ENCODE measurements at regions not wholly inside any gene's neighbourhood (a gene's known extent, or its start where the extent isn't known, plus 50 kb on each side); places are given as distances from the start of the nearest gene placed in this dataset.
A peak's percentile ranks its signal among the peaks of the same experiment; 100 is the strongest.

DNA sequence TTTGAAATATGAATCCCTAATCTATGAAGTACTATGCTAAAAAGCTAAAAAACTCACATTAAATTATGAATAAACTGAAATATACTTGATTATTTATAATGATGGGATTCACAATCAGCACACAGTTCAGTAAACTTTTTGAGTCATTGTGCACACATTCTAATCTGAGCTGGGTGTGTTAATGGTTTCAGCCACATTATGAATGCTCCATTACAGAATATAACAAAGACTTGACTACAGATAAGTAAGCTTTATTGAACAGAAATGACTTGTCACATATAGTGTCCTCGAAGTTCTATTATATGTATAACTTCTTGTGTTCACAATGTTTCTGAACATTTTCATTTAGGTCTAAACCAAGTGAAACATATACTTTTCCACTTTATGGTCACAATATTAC is 1649.9 kb upstream of the IGFBP7 start (continued):
- TF ChIP-seq, protein P1, sequence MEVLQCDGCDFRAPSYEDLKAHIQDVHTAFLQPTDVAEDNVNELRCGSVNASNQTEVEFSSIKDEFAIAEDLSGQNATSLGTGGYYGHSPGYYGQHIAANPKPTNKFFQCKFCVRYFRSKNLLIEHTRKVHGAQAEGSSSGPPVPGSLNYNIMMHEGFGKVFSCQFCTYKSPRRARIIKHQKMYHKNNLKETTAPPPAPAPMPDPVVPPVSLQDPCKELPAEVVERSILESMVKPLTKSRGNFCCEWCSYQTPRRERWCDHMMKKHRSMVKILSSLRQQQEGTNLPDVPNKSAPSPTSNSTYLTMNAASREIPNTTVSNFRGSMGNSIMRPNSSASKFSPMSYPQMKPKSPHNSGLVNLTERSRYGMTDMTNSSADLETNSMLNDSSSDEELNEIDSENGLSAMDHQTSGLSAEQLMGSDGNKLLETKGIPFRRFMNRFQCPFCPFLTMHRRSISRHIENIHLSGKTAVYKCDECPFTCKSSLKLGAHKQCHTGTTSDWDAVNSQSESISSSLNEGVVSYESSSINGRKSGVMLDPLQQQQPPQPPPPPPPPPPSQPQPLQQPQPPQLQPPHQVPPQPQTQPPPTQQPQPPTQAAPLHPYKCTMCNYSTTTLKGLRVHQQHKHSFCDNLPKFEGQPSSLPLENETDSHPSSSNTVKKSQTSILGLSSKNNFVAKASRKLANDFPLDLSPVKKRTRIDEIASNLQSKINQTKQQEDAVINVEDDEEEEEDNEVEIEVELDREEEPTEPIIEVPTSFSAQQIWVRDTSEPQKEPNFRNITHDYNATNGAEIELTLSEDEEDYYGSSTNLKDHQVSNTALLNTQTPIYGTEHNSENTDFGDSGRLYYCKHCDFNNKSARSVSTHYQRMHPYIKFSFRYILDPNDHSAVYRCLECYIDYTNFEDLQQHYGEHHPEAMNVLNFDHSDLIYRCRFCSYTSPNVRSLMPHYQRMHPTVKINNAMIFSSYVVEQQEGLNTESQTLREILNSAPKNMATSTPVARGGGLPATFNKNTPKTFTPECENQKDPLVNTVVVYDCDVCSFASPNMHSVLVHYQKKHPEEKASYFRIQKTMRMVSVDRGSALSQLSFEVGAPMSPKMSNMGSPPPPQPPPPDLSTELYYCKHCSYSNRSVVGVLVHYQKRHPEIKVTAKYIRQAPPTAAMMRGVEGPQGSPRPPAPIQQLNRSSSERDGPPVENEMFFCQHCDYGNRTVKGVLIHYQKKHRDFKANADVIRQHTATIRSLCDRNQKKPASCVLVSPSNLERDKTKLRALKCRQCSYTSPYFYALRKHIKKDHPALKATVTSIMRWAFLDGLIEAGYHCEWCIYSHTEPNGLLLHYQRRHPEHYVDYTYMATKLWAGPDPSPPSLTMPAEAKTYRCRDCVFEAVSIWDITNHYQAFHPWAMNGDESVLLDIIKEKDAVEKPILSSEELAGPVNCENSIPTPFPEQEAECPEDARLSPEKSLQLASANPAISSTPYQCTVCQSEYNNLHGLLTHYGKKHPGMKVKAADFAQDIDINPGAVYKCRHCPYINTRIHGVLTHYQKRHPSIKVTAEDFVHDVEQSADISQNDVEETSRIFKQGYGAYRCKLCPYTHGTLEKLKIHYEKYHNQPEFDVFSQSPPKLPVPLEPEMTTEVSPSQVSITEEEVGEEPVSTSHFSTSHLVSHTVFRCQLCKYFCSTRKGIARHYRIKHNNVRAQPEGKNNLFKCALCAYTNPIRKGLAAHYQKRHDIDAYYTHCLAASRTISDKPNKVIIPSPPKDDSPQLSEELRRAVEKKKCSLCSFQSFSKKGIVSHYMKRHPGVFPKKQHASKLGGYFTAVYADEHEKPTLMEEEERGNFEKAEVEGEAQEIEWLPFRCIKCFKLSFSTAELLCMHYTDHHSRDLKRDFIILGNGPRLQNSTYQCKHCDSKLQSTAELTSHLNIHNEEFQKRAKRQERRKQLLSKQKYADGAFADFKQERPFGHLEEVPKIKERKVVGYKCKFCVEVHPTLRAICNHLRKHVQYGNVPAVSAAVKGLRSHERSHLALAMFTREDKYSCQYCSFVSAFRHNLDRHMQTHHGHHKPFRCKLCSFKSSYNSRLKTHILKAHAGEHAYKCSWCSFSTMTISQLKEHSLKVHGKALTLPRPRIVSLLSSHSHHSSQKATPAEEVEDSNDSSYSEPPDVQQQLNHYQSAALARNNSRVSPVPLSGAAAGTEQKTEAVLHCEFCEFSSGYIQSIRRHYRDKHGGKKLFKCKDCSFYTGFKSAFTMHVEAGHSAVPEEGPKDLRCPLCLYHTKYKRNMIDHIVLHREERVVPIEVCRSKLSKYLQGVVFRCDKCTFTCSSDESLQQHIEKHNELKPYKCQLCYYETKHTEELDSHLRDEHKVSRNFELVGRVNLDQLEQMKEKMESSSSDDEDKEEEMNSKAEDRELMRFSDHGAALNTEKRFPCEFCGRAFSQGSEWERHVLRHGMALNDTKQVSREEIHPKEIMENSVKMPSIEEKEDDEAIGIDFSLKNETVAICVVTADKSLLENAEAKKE (CRISPR knock-in tag; IDR thresholded peaks at IDR 0.05) = no peak
- no peak for TF ChIP-seq ZNF331 (CRISPR knock-in tag; IDR thresholded peaks at IDR 0.05; ENCODE audit: low read depth)

- Mint-ChIP-seq H3K36me3 (ENCODE audit: low read depth) (no peaks in the 10 kb centered on the region), H3K4me1 (no peaks in the 10 kb centered on the region), H3K27me3 (ENCODE audit: insufficient read depth, low read depth, poor library complexity) (no peaks in the 10 kb centered on the region), H3K27ac (no peak overlapping the region), H3K4me3 (no peak overlapping the region), H3K9me3 (no peaks in the 10 kb centered on the region; the same call in 2 of the 3 replicates)
- no peaks in the 10 kb centered on the region for H3K27me3 ChIP-seq (ENCODE audit: insufficient read depth)
- peak overlapping the region; percentile 82; the same call in 1 of the 2 replicates for H2AFZ ChIP-seq
- H4K20me1 ChIP-seq (replicated peaks; ENCODE audit: insufficient read depth) = no peaks in the 10 kb centered on the region
- H3K27ac ChIP-seq (ENCODE audit: low read depth) = no peak overlapping the region
- ATAC-seq = no peak
- no peaks in the 10 kb centered on the region for H3F3A ChIP-seq (replicated peaks; ENCODE audit: low read depth)
- no peaks in the 10 kb centered on the region; the same call in 1 of the 2 replicates for H3K9me2 ChIP-seq (ENCODE audit: insufficient read depth)
- no peaks in the 10 kb centered on the region for H3K4me1 ChIP-seq (ENCODE audit: insufficient read depth)
- no peak overlapping the region for H3K4me3 ChIP-seq
- no peak overlapping the region for H3K4me2 ChIP-seq
- DNase-seq (ENCODE audit: low spot score) = no peak
- H3K36me3 ChIP-seq (ENCODE audit: insufficient read depth) = no peaks in the 10 kb centered on the region
- H3K79me2 ChIP-seq (replicated peaks; ENCODE audit: insufficient read depth) = no peaks in the 10 kb centered on the region
- TF ChIP-seq CREB1 (CRISPR knock-in tag; IDR thresholded peaks at IDR 0.05; ENCODE audit: low read depth) (no peak), STAT1 (IDR thresholded peaks at IDR 0.05; ENCODE audit: unreplicated experiment) (no peak), EZH2 (IDR thresholded peaks at IDR 0.05; ENCODE audit: low read depth, unreplicated experiment) (no peak), NANOG (IDR thresholded peaks at IDR 0.05; ENCODE audit: borderline replicate concordance) (no peak), EZH2phosphoT487 (IDR thresholded peaks at IDR 0.05; ENCODE audit: unreplicated experiment) (no peak), ZNF331 (CRISPR knock-in tag; IDR thresholded peaks at IDR 0.05; ENCODE audit: low read depth) (no peak)
- TF ChIP-seq, protein P1 (CRISPR knock-in tag; IDR thresholded peaks at IDR 0.05) = no peak
- TF ChIP-seq, protein P2, sequence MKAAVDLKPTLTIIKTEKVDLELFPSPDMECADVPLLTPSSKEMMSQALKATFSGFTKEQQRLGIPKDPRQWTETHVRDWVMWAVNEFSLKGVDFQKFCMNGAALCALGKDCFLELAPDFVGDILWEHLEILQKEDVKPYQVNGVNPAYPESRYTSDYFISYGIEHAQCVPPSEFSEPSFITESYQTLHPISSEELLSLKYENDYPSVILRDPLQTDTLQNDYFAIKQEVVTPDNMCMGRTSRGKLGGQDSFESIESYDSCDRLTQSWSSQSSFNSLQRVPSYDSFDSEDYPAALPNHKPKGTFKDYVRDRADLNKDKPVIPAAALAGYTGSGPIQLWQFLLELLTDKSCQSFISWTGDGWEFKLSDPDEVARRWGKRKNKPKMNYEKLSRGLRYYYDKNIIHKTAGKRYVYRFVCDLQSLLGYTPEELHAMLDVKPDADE (IDR thresholded peaks at IDR 0.05) = no peak
Measured at GRCh38 chr4:58749206-58749605, 1639.0 kb upstream of the IGFBP7 start.

Measured in GM23338 (cell line).